HG02642 (cell line): ENCODE measurements at regions not wholly inside any gene's neighbourhood (a gene's known extent, or its start where the extent isn't known, plus 50 kb on each side); places are given as distances from the start of the nearest gene placed in this dataset.

Experiments
- ATAC-seq: cut with Tn5 transposase; IDR thresholded peaks from one replicate; pipeline ENCODE4 v1.9.1; 2021; ENCODE audit warnings: mild to moderate bottlenecking; ENCODE audit not compliant: unreplicated experiment, poor library complexity

DNA sequence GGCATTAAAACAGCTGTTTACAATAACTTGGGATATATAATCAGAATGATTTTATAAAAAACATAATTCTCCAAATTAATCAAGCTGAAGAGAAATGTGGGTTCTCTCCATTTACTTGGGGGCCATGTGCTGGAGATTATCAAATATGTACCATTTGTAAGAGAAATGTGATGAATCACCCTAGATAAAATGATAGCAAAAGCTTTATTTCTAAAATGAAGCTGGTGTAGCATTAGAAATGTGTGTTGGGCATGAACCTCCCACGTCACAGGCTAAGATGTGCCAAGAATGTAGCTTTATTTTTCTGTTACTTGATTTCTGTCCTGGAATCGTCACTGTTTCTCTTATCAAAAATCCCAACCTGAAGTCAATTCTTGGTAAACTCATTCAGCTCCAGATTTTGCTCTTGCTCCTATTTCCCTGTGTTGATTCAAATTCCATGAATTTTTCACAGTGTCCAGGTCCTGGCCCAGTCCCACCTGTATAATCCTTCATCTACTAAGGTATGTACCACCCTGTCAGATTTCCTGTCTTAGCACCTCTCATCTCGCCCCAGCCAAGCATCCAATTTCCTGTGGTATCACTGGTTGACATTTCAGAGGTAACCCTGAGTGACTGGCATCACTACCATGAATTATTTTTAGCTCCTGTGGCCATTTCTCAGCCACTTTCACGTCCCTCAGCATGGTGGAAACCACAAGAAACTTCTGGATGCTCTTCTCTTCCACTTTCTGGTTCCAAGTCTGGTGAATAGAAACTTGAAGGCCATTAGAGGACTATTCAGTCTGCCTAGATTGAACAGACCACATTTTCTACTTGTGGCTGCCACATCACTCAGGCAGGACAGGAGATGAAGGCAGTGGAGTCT lies 103.6 kb upstream of the FLRT2 start:
- no peak for ATAC-seq

DNA sequence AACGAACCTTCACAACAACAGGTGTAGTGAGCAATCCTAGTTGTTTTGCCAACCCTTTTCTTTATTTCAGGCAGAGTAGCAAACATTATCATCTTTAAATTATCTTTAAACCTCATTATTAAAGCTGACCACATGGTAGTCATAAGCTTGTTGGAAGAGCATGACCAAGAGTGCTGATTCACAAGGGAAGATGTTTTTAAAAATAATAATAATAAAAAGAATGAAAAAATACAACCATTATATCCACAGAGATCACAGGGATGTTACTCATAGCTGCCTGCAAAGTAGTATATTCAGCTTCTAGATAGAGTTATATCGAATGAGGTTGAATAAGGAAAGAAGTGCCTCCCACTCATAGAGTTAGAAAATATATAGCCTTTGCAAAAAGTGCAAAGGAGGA lies 101.0 kb upstream of the FLRT2 start:
- ATAC-seq = no peak

GRCh38 chr14:85437148-85437547 lies 92.8 kb upstream of the FLRT2 start:
- no peak for ATAC-seq

GRCh38 chr14:85438001-85438400 lies 91.9 kb upstream of the FLRT2 start:
- no peak for ATAC-seq

DNA sequence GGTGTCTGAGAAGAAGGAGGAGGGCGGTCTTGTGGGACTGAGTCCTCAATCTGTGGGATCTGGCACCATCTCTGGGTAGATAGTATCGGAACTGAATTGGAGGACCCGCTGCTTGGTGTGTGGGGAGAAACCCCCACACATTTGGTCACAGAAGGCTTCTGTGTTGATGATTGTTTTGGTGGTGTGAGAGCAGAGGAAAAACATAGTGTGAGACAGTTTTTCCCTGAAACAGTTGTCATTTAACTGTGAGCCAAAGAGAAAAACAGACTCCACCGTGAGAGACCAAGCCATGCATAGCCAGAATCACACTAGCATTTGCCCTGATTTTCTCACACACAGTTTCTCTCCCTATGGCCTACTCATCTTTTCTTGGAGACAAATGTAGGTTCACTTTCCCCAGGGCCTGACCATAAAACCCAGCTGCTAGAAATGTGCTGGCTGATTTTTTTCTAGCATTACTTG lies 91.4 kb upstream of the FLRT2 start:
- no peak for ATAC-seq

DNA sequence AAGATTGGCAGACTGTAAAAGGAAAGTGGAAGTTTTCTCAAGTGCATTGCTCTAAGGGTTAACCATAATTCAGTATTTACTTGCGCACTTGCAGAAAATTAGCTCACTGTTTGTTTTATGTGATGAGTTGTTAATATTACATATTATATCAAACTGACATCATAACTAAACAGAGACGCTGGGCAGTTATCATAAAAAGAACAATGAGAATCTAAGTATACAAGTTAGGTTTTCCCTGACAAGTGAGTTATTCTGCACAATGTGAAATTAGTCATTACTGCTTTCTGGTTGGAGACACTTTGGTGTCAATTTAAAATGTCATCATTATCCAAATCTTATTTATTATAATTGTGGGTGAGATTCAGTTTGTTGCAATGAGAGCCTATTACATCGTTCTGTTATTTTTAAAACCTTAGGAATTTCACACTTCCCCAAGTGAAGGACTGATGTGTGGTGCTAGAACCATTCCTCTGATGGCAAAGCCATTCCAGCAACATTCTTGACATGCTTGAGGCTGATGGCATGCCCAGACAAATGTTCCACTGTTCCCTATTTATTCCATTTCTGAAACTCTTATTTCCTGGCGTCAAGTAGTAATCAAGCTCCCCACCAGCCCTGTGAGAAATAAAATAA lies 90.1 kb upstream of the FLRT2 start:
- no peak for ATAC-seq

GRCh38 chr14:85441909-85442643 lies 87.9 kb upstream of the FLRT2 start:
- no peak for ATAC-seq

- ATAC-seq = no peak
Measured at GRCh38 chr14:85442996-85443395, 86.9 kb upstream of the FLRT2 start.

DNA sequence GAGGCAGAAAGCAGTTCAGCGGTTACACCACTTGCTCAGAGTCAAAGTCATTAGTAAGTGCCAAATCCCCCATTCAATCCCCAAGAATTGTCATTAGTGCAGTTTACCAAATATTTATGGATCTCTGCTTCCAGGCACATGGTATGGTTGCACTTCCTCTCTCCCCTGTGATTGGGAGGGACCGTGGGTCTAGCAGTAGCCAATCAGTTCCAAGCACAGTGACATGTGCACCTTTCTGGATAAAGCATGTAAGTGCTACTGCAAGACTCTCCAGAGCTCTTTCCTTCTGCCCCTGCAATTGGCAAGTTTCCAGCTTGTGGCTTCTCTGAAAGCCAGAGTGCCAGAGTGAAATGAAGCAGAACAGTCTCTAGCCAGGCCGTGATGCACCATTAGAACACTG lies 85.3 kb upstream of the FLRT2 start:
- no peak for ATAC-seq

- no peak for ATAC-seq
Measured at GRCh38 chr14:85445151-85445795, 84.7 kb upstream of the FLRT2 start.

GRCh38 chr14:85447883-85448282 lies 82.1 kb upstream of the FLRT2 start:
- ATAC-seq = no peak

DNA sequence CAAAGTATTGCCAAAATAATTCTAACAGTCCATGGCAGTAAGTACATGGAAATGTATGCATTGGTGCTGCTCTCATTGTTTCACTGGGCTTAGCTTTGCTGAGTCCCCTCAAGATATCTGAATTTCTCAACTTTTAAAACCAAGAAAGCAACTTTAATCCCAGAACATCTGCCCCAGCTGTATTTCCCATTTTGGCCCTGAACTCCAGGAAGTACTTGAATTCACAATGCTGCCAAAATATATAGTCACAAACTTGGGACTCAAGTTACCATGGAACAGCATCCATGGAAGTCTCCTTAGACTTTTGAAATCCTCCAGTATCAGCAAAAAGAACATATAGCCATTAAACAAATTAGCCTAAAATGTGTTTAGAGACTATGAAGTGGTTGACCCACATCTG lies 78.5 kb upstream of the FLRT2 start:
- ATAC-seq = no peak

- no peak for ATAC-seq
Measured at GRCh38 chr14:85453401-85454225, 76.3 kb upstream of the FLRT2 start.

DNA sequence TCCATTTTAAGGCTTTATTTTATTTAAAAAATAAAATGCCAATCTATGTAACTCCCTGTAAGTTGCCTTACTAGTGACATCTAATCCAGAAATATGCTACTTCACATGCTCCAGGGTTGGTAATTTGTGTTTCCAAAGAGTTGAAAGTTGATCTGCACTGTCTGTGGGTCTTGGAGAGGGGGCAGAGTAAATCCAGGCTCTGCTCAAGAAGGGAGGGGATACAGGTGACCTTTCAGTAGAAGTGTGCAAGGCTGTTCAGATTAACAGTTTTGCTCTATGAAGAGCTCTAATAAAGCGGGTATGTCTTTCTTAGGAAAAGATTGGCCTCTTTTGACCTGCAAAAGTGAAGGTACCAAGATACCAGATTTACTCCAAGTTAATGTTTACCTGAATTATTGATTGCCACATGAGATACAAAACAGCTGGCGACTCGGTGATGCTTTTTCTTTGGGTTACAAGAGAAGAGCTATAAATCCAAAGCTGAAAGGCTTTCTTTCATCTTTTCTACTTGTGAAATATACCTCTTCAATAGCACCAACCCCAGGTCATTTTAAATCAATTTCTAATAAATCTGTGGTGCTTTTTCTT lies 75.6 kb upstream of the FLRT2 start:
- no peak for ATAC-seq

- ATAC-seq = no peak
Measured at GRCh38 chr14:85459361-85460000, 70.5 kb upstream of the FLRT2 start.

DNA sequence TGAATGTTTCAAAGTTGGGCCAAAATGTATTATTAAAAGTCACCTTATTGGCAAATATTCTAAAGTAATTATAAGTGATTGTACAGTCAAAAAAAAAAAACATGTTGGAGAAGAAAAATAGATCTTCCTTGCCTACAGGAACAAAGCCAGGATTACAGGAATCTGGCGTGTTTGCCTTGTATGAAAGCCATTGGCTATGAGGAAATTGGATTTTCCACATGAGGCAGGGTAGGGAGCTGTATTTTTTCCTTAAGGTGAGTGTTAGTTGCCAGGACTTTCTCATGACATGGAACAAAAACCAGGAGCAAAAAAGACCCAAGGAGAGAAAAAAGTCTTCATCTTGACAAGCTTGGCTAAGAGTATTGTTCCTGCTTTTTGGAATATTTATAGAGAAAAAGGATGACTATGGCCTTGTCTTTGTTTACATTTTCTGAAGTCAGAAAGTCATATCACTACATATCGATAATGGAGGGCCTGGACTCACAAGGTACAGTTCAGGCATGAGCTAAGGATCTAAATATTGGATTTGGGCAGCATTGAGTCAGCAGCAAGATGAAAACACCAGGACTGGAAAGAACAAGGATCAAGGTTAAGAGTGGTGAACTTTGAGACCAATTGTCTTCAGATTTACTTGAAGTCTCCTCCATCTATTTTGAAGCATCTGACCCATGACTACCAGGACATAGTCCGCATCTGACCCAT lies 68.4 kb upstream of the FLRT2 start:
- no peak for ATAC-seq

GRCh38 chr14:85463512-85463911 lies 66.4 kb upstream of the FLRT2 start:
- no peak for ATAC-seq

DNA sequence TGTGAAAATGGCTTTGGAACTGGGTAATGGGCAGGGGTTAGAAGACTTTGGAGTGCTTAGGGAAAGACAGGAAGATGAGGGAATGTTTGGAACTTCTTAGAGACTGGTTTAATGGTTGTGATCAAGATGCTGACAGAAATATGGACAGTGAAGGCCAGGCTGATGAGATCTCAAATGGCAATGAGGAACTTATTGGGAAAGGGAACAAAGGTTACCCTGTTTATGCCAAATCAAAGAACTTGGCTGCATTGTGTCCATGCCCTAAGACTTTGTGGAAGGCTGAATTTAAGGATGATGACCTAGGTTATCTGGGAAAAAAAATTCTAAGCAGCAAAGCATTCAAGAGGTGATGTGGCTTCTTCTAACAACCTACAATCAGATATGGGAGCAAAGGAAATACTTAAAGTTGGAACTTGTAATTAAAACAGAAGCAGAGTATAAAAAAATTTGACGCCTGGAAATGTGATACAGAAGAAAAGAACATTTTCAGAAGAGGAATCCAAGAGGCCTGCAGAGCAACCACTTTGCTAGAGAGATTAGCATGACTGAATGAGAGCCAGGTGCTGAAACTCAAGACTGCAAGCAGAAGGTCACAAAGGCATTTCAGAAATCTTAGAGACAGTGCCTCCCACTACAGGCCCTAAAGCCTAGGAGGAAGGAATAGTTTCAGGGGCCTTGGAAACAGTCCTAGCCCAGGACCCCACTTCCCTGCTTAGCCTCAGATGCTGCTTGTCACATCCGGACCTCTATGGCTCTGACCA lies 65.6 kb upstream of the FLRT2 start:
- no peak for ATAC-seq
